ENCODE measurements at regions not wholly inside any gene's neighbourhood (a gene's known extent, or its start where the extent isn't known, plus 50 kb on each side); places are given as distances from the start of the nearest gene placed in this dataset.
"Not testable (repeated sequence)": the region's sequence is repeated elsewhere in the genome, so short reads cannot be mapped to it uniquely, and the experiment has no call there.

GRCh38 chr13:74243637-74244526 is 109.7 kb upstream of the KLF12 start:
- Histone ChIP-seq H3K4me1 (no peaks in the 10 kb centered on the region), H3K9me3 (peaks cover 0 to 4% of the 10 kb centered on the region in 2 donors), H3K4me3 (no peak overlapping the region), H3K36me3 (no peaks in the 10 kb centered on the region), H3K27me3 (no peaks in the 10 kb centered on the region), H3K27ac (no peak overlapping the region)
- no peak for TF ChIP-seq CTCF (IDR thresholded peaks at IDR 0.05)
- no peak for TF ChIP-seq POLR2A (IDR thresholded peaks at IDR 0.05)
- no peak for TF ChIP-seq POLR2AphosphoS5 (IDR thresholded peaks at IDR 0.05)
- intact Hi-C loops (cut with DNase I; ENCODE audit: low total_unique reads) = no loop called here
- DNase-seq (ENCODE audit: low spot score in 2 of 2) = no peak

- H3K36me3 ChIP-seq; DNase-seq (ENCODE audit: low spot score in 2 of 2); H3K4me1 ChIP-seq; H3K4me3 ChIP-seq; intact Hi-C loops (cut with DNase I; ENCODE audit: low total_unique reads); H3K9me3 ChIP-seq; H3K27me3 ChIP-seq; H3K27ac ChIP-seq: not testable (repeated sequence)
Observed at GRCh38 chr13:74241343-74241742, 107.1 kb upstream of the KLF12 start.

GRCh38 chr13:74230984-74231501 is 96.8 kb upstream of the KLF12 start:
- Histone ChIP-seq H3K36me3 (no peaks in the 10 kb centered on the region), H3K4me1 (no peaks in the 10 kb centered on the region), H3K27me3 (no peaks in the 10 kb centered on the region), H3K4me3 (no peak overlapping the region), H3K27ac (no peak overlapping the region), H3K9me3 (no peaks in the 10 kb centered on the region)
- TF ChIP-seq CTCF (IDR thresholded peaks at IDR 0.05) (no peak), POLR2A (IDR thresholded peaks at IDR 0.05) (no peak), POLR2AphosphoS5 (IDR thresholded peaks at IDR 0.05) (no peak)
- intact Hi-C loops (cut with DNase I; ENCODE audit: low total_unique reads) = no loop called here
- DNase-seq (ENCODE audit: low spot score in 2 of 2) = no peak

GRCh38 chr13:74229242-74229641 is 95.0 kb upstream of the KLF12 start:
- Histone ChIP-seq H3K36me3 (no peaks in the 10 kb centered on the region), H3K27me3 (no peaks in the 10 kb centered on the region), H3K27ac (no peak overlapping the region), H3K9me3 (no peaks in the 10 kb centered on the region), H3K4me1 (no peaks in the 10 kb centered on the region), H3K4me3 (no peak overlapping the region)
- no peak for TF ChIP-seq POLR2A (IDR thresholded peaks at IDR 0.05)
- TF ChIP-seq CTCF (IDR thresholded peaks at IDR 0.05) = no peak
- no peak for TF ChIP-seq POLR2AphosphoS5 (IDR thresholded peaks at IDR 0.05)
- intact Hi-C loops (cut with DNase I; ENCODE audit: low total_unique reads) = no loop called here
- no peak for DNase-seq (ENCODE audit: low spot score in 2 of 2)

- Histone ChIP-seq H3K36me3 (no peaks in the 10 kb centered on the region), H3K27ac (no peak overlapping the region), H3K9me3 (no peaks in the 10 kb centered on the region), H3K4me1 (no peaks in the 10 kb centered on the region), H3K27me3 (no peaks in the 10 kb centered on the region), H3K4me3 (no peak overlapping the region)
- intact Hi-C loops (cut with DNase I; ENCODE audit: low total_unique reads) = no loop called here
- TF ChIP-seq POLR2A (IDR thresholded peaks at IDR 0.05) = no peak
- TF ChIP-seq POLR2AphosphoS5 (IDR thresholded peaks at IDR 0.05) = no peak
- no peak for TF ChIP-seq CTCF (IDR thresholded peaks at IDR 0.05)
- no peak for DNase-seq (ENCODE audit: low spot score in 2 of 2)
Observed at GRCh38 chr13:74227476-74228158, 93.4 kb upstream of the KLF12 start.

All from breast epithelium (tissue), 4 donors.